Liver (tissue), 3 donors: ENCODE measurements at regions not wholly inside any gene's neighbourhood (a gene's known extent, or its start where the extent isn't known, plus 50 kb on each side); places are given as distances from the start of the nearest gene placed in this dataset.

Experiments
- SP1 ChIP-seq: IDR thresholded peaks from 2 replicates; pipeline ENCODE4 v1.6.1; 2018; ENCODE audit warnings: antibody characterized with exemption, mild to moderate bottlenecking
- TAF1 ChIP-seq: conservative IDR thresholded peaks from 2 replicates; pipeline ENCODE4 v1.6.1; 2016; ENCODE audit warnings: antibody characterized with exemption, mild to moderate bottlenecking
- TF ChIP-seq, protein P1 (sequence below): fragments of 150-350 bp; IDR thresholded peaks from 2 replicates; pipeline ENCODE4 v1.5.1; 2017; ENCODE audit warnings: improper control_type of control experiment, low read depth, low read length; ENCODE audit not compliant: missing input control
- TF ChIP-seq, protein P2 (sequence below): IDR thresholded peaks from 2 replicates; pipeline ENCODE4 v1.6.1; 2016; ENCODE audit warnings: antibody characterized with exemption, mild to moderate bottlenecking
- TF ChIP-seq, protein P3 (sequence below): IDR thresholded peaks from 2 replicates; pipeline ENCODE4 v1.6.1; 2016; ENCODE audit warnings: antibody characterized with exemption
- donor health status: healthy.
- donor health status: healthy.

DNA sequence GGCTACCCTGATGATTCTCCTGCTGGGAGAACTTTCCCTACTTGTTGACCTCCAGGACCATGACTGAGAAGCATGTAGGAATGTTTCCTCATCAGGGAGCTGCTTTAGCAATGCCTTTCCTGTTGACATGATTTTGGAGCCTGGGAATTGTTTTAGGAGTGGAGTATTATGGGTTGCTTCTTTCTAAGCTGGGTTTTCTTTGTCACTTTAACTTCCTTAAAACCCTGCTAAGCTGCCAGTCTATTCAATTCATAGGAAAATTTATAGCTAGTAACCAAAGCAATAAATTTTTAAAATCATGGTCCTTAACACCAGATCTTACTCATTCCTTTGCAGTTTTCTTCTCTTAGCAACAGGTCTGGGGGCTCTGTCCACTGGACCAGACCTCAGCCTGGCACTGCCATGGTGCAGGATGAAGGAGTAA lies 125.6 kb upstream of the TACR1 start:
- TF ChIP-seq, protein P1, sequence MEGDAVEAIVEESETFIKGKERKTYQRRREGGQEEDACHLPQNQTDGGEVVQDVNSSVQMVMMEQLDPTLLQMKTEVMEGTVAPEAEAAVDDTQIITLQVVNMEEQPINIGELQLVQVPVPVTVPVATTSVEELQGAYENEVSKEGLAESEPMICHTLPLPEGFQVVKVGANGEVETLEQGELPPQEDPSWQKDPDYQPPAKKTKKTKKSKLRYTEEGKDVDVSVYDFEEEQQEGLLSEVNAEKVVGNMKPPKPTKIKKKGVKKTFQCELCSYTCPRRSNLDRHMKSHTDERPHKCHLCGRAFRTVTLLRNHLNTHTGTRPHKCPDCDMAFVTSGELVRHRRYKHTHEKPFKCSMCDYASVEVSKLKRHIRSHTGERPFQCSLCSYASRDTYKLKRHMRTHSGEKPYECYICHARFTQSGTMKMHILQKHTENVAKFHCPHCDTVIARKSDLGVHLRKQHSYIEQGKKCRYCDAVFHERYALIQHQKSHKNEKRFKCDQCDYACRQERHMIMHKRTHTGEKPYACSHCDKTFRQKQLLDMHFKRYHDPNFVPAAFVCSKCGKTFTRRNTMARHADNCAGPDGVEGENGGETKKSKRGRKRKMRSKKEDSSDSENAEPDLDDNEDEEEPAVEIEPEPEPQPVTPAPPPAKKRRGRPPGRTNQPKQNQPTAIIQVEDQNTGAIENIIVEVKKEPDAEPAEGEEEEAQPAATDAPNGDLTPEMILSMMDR, result no peak
- TF ChIP-seq, protein P2, sequence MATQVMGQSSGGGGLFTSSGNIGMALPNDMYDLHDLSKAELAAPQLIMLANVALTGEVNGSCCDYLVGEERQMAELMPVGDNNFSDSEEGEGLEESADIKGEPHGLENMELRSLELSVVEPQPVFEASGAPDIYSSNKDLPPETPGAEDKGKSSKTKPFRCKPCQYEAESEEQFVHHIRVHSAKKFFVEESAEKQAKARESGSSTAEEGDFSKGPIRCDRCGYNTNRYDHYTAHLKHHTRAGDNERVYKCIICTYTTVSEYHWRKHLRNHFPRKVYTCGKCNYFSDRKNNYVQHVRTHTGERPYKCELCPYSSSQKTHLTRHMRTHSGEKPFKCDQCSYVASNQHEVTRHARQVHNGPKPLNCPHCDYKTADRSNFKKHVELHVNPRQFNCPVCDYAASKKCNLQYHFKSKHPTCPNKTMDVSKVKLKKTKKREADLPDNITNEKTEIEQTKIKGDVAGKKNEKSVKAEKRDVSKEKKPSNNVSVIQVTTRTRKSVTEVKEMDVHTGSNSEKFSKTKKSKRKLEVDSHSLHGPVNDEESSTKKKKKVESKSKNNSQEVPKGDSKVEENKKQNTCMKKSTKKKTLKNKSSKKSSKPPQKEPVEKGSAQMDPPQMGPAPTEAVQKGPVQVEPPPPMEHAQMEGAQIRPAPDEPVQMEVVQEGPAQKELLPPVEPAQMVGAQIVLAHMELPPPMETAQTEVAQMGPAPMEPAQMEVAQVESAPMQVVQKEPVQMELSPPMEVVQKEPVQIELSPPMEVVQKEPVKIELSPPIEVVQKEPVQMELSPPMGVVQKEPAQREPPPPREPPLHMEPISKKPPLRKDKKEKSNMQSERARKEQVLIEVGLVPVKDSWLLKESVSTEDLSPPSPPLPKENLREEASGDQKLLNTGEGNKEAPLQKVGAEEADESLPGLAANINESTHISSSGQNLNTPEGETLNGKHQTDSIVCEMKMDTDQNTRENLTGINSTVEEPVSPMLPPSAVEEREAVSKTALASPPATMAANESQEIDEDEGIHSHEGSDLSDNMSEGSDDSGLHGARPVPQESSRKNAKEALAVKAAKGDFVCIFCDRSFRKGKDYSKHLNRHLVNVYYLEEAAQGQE, result no peak
- TF ChIP-seq, protein P3, sequence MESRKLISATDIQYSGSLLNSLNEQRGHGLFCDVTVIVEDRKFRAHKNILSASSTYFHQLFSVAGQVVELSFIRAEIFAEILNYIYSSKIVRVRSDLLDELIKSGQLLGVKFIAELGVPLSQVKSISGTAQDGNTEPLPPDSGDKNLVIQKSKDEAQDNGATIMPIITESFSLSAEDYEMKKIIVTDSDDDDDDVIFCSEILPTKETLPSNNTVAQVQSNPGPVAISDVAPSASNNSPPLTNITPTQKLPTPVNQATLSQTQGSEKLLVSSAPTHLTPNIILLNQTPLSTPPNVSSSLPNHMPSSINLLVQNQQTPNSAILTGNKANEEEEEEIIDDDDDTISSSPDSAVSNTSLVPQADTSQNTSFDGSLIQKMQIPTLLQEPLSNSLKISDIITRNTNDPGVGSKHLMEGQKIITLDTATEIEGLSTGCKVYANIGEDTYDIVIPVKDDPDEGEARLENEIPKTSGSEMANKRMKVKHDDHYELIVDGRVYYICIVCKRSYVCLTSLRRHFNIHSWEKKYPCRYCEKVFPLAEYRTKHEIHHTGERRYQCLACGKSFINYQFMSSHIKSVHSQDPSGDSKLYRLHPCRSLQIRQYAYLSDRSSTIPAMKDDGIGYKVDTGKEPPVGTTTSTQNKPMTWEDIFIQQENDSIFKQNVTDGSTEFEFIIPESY, result no peak
- no peak for TF ChIP-seq SP1
- no peak for TF ChIP-seq TAF1
